ENCODE measurements at regions not wholly inside any gene's neighbourhood (a gene's known extent, or its start where the extent isn't known, plus 50 kb on each side); places are given as distances from the start of the nearest gene placed in this dataset.

DNA sequence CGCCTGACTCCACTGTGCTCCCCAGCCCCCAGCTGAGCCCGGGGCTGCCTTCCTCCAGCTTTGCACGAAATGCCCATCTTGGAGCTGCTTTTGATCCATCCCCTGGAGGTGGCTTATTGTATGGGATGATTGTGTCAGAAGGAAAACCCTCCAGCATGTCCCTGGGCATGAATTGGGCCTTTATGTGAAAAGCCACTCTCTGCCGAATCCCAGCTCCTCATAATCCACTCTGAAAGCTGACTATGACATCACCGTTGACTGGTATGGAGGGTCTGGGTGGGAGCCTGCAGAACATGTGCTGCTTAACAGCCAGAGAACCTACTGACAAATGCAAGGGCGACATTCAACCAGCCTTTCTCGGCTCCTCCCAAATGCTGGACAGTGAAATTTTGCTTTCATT is 74.6 kb downstream of the NENF start:
- Mint-ChIP-seq H3K36me3 (ENCODE audit: low read depth) (peaks cover 3% of the 10 kb centered on the region), H3K9me3 (no peaks in the 10 kb centered on the region), H3K27me3 (ENCODE audit: insufficient read depth) (no peaks in the 10 kb centered on the region), H3K4me1 (peaks cover 38% of the 10 kb centered on the region), H3K27ac (no peak overlapping the region), H3K4me3 (no peak overlapping the region)
- peaks cover 3% of the 10 kb centered on the region for H3K9me3 ChIP-seq (ENCODE audit: control insufficient read depth, low read length)
- H3K27me3 ChIP-seq (ENCODE audit: control insufficient read depth, insufficient read depth, low read length, poor library complexity, severe bottlenecking), result no peaks in the 10 kb centered on the region
- DNase-seq, result no peak
- peaks cover 18% of the 10 kb centered on the region for H3K4me1 ChIP-seq (ENCODE audit: control insufficient read depth, insufficient read depth, low read length)
- H3K27ac ChIP-seq (ENCODE audit: low read depth, low read length), result peak overlapping the region; percentile 65
- WGBS, 2 experiments (ENCODE audit: insufficient coverage in 1 of 2, insufficient read length in 1 of 2), result 69 to 93% methylated on average over 3 to 7 of the region's 7 CpGs
- H3K36me3 ChIP-seq (ENCODE audit: control insufficient read depth, insufficient read depth, low read length), result no peaks in the 10 kb centered on the region
- no peak for TF ChIP-seq CTCF (conservative IDR thresholded peaks at IDR 0.05)
- H3K9ac ChIP-seq (ENCODE audit: extremely low read depth, low read length, poor library complexity, severe bottlenecking), result no peak overlapping the region
- no peak overlapping the region for H3K4me3 ChIP-seq (ENCODE audit: low read length)

- Histone ChIP-seq H3K27me3 (ENCODE audit: control insufficient read depth, insufficient read depth, low read length, poor library complexity, severe bottlenecking) (no peaks in the 10 kb centered on the region), H3K9me3 (ENCODE audit: control insufficient read depth, low read length) (no peaks in the 10 kb centered on the region), H3K27ac (ENCODE audit: low read depth, low read length) (no peak overlapping the region), H3K9ac (ENCODE audit: extremely low read depth, low read length, poor library complexity, severe bottlenecking) (no peak overlapping the region), H3K36me3 (ENCODE audit: control insufficient read depth, insufficient read depth, low read length) (no peaks in the 10 kb centered on the region), H3K4me1 (ENCODE audit: control insufficient read depth, insufficient read depth, low read length) (peaks cover 4% of the 10 kb centered on the region), H3K4me3 (ENCODE audit: low read length) (no peak overlapping the region)
- Mint-ChIP-seq H3K36me3 (ENCODE audit: low read depth) (no peaks in the 10 kb centered on the region), H3K4me1 (peaks cover 38% of the 10 kb centered on the region), H3K27me3 (ENCODE audit: insufficient read depth) (peaks cover 7% of the 10 kb centered on the region), H3K9me3 (no peaks in the 10 kb centered on the region), H3K27ac (no peak overlapping the region), H3K4me3 (no peak overlapping the region)
- WGBS, 2 experiments (ENCODE audit: insufficient coverage in 1 of 2, insufficient read length in 1 of 2), result 93% methylated on average over 5 of the region's 5 CpGs; no CpG with 5 or more reads in 1 of the 2 experiments
- TF ChIP-seq CTCF (conservative IDR thresholded peaks at IDR 0.05), result no peak
- DNase-seq, result peak; percentile 57
Observed at GRCh38 chr1:212512816-212513559, 80.3 kb downstream of the NENF start.

DNA sequence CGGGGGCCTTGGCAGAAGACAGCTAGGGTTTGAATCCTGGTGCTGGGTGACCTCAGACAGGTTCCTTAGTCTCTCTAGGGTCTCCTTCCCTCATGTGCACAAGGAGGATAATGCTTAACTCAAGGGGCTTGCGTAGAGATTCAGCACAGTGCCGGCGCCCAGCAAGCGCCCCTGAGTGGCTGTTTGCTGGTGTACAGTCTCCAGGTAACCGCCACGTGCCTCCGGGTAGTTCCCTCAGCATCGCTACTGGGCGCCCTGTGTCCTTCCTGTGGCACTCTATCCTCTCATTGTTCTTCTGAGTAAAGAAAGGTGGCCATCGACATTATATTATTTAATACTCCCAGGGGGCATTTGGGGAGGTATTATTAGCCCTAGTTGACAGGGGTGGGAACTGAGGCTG is 80.9 kb downstream of the NENF start:
- no peak overlapping the region for H3K9ac ChIP-seq (ENCODE audit: extremely low read depth, low read length, poor library complexity, severe bottlenecking)
- no peaks in the 10 kb centered on the region for H3K9me3 ChIP-seq (ENCODE audit: control insufficient read depth, low read length)
- H3K4me1 ChIP-seq (ENCODE audit: control insufficient read depth, insufficient read depth, low read length), result peaks cover 4% of the 10 kb centered on the region
- no peak for DNase-seq
- Mint-ChIP-seq H3K9me3 (no peaks in the 10 kb centered on the region), H3K27me3 (ENCODE audit: insufficient read depth) (peaks cover 7% of the 10 kb centered on the region), H3K36me3 (ENCODE audit: low read depth) (no peaks in the 10 kb centered on the region), H3K4me1 (peaks cover 41% of the 10 kb centered on the region), H3K27ac (no peak overlapping the region), H3K4me3 (no peak overlapping the region)
- H3K27me3 ChIP-seq (ENCODE audit: control insufficient read depth, insufficient read depth, low read length, poor library complexity, severe bottlenecking), result no peaks in the 10 kb centered on the region
- no peak for TF ChIP-seq CTCF (conservative IDR thresholded peaks at IDR 0.05)
- no peak overlapping the region for H3K4me3 ChIP-seq (ENCODE audit: low read length)
- no peaks in the 10 kb centered on the region for H3K36me3 ChIP-seq (ENCODE audit: control insufficient read depth, insufficient read depth, low read length)
- 89 to 91% methylated on average over 10 of the region's 11 CpGs for WGBS, 2 experiments (ENCODE audit: insufficient coverage in 1 of 2, insufficient read length in 1 of 2)
- H3K27ac ChIP-seq (ENCODE audit: low read depth, low read length), result no peak overlapping the region

Data from endodermal cell (in vitro differentiated cells).